ENCODE measurements at regions not wholly inside any gene's neighbourhood (a gene's known extent, or its start where the extent isn't known, plus 50 kb on each side); places are given as distances from the start of the nearest gene placed in this dataset.
A peak's percentile ranks its signal among the peaks of the same experiment; 100 is the strongest.
"Not testable (repeated sequence)": the region's sequence is repeated elsewhere in the genome, so short reads cannot be mapped to it uniquely, and the experiment has no call there.

GRCh38 chr10:22875581-22875980, 52.3 kb upstream of the ARMC3 start:
- no peak for DNase-seq (ENCODE audit: low spot score)

GRCh38 chr10:22874189-22874854, 53.5 kb upstream of the ARMC3 start:
- no peak for DNase-seq (ENCODE audit: low spot score)

GRCh38 chr10:22856444-22857074, 71.3 kb upstream of the ARMC3 start:
- no peak for DNase-seq (ENCODE audit: low spot score)

GRCh38 chr10:22854935-22855421, 72.9 kb upstream of the ARMC3 start:
- DNase-seq (ENCODE audit: low spot score), result peak; percentile 55

- no peak for DNase-seq (ENCODE audit: low spot score)
Measured at GRCh38 chr10:22853906-22854447, 73.9 kb upstream of the ARMC3 start.

GRCh38 chr10:22852712-22853353, 75.0 kb upstream of the ARMC3 start:
- DNase-seq (ENCODE audit: low spot score), result no peak

- DNase-seq (ENCODE audit: low spot score), result no peak
Measured at GRCh38 chr10:22851865-22852239, 76.0 kb upstream of the ARMC3 start.

DNA sequence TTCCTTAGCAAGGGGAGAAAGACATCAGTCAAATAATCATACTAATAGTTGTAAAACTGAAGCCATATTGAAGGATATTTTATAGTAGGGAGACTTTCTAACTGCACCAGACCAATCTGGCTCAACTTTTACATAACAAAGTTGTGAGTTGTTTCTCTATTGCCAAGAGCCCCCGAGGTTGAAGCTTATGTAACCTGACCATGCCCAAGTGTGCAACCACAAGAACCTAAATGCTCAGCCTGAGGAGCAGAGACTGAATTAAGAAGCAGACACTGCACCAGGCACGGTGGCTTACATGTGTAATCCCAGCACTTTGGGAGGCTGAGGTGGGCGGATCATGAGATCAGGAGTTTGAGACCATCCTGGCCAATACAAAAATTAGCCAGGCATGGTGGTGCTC, 77.3 kb upstream of the ARMC3 start:
- DNase-seq (ENCODE audit: low spot score), result no peak

- peak; percentile 44 for DNase-seq (ENCODE audit: low spot score)
Measured at GRCh38 chr10:22849077-22849805, 78.6 kb upstream of the ARMC3 start.

GRCh38 chr10:22848509-22848908, 79.3 kb upstream of the ARMC3 start:
- DNase-seq (ENCODE audit: low spot score), result no peak

GRCh38 chr10:22846294-22846693, 81.6 kb upstream of the ARMC3 start:
- no peak for DNase-seq (ENCODE audit: low spot score)

GRCh38 chr10:22839639-22840038, 88.2 kb upstream of the ARMC3 start:
- DNase-seq (ENCODE audit: low spot score), result no peak

DNA sequence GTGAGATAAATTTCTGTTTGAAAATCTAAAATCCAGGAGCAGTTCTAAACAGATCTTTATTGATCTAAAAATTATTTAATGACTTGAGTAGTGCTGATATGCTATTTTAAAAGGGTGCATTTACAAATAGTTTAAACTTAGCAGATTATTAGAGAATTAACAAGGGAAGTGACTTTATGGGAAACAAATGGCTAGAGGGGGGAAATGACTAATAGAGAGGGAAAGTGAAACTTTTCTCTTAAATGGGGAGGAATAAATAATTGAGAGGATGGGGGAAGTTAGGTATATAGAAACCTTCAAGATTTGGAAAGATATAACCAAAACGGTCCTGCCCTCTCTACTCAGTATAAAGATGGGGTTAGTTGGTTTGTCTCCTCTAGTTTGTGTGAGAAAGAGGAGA, 90.1 kb upstream of the ARMC3 start:
- no peak for DNase-seq (ENCODE audit: low spot score)

GRCh38 chr10:22837351-22837750, 90.5 kb upstream of the ARMC3 start:
- DNase-seq (ENCODE audit: low spot score), result no peak

GRCh38 chr10:22834471-22834870, 93.4 kb upstream of the ARMC3 start:
- DNase-seq (ENCODE audit: low spot score), result peak; percentile 44

DNA sequence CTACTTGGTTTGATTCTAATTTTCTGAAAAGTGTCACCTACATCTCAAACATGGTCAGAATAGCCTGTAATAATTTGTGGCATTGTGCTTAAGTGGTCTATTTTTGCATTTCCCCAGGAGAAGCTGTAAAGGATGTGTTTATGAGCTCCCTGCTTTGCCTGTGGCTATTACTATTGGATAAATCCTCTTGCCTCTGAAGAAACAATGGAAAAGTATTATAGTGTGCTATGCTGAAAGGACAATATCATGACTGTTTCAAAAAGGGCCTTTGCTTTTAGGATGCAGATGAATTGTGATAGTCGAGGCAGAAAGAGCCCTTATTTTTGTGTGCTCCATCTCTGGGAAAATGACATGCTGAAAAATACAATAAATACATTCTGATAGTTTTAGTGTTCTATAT, 94.1 kb upstream of the ARMC3 start:
- DNase-seq (ENCODE audit: low spot score), result no peak

DNA sequence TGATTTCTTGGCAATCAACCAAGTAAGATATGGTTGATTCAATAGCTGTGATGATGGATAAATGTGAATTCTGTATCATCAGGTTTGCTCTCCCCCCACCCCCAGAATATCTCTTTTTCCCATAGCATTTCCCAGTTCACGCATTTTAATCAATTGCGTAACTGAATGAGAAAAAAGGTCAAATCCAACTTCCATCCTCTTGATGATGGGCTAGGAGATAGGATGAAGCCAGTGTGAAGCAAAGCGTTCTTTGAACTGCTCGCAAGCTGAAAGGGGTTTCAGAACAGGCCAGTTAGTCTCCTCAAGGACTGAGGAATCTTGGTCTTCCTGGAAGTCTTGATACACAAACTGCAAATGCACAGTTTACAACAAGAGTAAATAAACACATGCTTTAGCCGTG, 94.5 kb upstream of the ARMC3 start:
- no peak for DNase-seq (ENCODE audit: low spot score)

- DNase-seq (ENCODE audit: low spot score), result no peak
Measured at GRCh38 chr10:22832851-22833250, 95.0 kb upstream of the ARMC3 start.

- no peak for DNase-seq (ENCODE audit: low spot score)
Measured at GRCh38 chr10:22832066-22832602, 95.7 kb upstream of the ARMC3 start.

GRCh38 chr10:22831586-22831985, 96.3 kb upstream of the ARMC3 start:
- no peak for DNase-seq (ENCODE audit: low spot score)

GRCh38 chr10:22828712-22829111, 99.1 kb upstream of the ARMC3 start:
- DNase-seq (ENCODE audit: low spot score), result not testable (repeated sequence)

DNA sequence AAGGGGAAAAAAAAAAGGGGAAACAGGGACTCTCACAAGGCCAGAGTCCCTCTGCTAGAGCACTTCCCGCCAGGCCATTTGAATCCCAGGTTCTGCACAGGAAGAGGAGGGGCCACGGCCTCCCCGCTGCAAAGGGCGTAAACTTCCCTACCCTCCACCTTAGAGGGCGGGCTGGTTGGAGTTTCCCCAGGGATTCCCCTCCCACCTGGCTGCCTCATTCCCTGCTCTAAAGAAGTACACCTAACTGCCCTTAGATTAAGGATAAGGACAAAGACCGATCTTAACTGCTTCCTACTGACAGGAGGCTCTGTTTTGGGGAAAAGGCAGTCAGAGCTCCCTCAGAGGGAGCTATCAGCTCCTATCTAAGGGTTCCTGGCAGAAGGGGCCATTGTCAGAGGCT, 102.0 kb upstream of the ARMC3 start:
- no peak for DNase-seq (ENCODE audit: low spot score)
